GM12878 (cell line): ENCODE measurements at regions not wholly inside any gene's neighbourhood (a gene's known extent, or its start where the extent isn't known, plus 50 kb on each side); places are given as distances from the start of the nearest gene placed in this dataset.

ENCODE experiments used
- ATAC-seq: fragments of 200-7000 bp; cut with Tn5 transposase; 3 replicates; pipeline ENCODE4 v1.9.1; 2020; ENCODE audit warnings: mild to moderate bottlenecking, moderate library complexity
- BruUV-seq: library from RNA; stranded (reverse); fragments of 400-500 nt; replicated peaks from 2 replicates; lab custom pipeline; 2021; lab: Mats Ljungman, UMichigan
- CTCF ChIA-PET: fragments of 300-600 bp; sonication (Branson Sonifier 250); formaldehyde crosslinking; extraction: SDS; loops from one replicate; lab custom pipeline; 2021; ENCODE audit warnings: inconsistent platforms; lab: Yijun Ruan, JAX
- POLR2A ChIA-PET: fragments of 350-600 bp; formaldehyde crosslinking; extraction: SDS; loops from one replicate; lab custom pipeline; 2021; ENCODE audit warnings: inconsistent platforms; lab: Charles Lee
- RAD21 ChIA-PET: fragments of 300-600 bp; sonication (Branson Sonifier 250); formaldehyde crosslinking; loops from one replicate; lab custom pipeline; 2023; ENCODE audit warnings: antibody characterized with exemption; ENCODE audit not compliant: unreplicated experiment; lab: Charles Lee
- SMC1A ChIA-PET: fragments of 300-600 bp; sonication (Branson Sonifier 250); formaldehyde crosslinking; loops from one replicate; lab custom pipeline; 2023; ENCODE audit not compliant: unreplicated experiment, uncharacterized antibody; lab: Charles Lee
- DNase-seq: peaks from one replicate; pipeline ENCODE4 v3.0.0-alpha.2; 2011; ENCODE audit warnings: low read depth, low spot score
- FAIRE-seq: peaks from 3 replicates; lab custom pipeline; 2011; peaks lifted over from hg19 to GRCh38; lab: Jason Lieb, UNC
- H2AFZ ChIP-seq: 2 replicates; pipeline ENCODE4 v1.6.0; 2011; ENCODE audit warnings: low read depth, low read length, control low read depth; ENCODE audit not compliant: control insufficient read depth
- H3K27ac ChIP-seq: 2 replicates; pipeline ENCODE4 v1.5.1; 2011; ENCODE audit warnings: control low read depth; ENCODE audit not compliant: control insufficient read depth, insufficient read depth
- H3K27me3 ChIP-seq, 2 experiments: replicated peaks in 1 of 2; 2 replicates each; pipeline versions ENCODE4 v1.6.0 to v1.6.1; 2011; ENCODE audit warnings: low read length in 1 of 2; ENCODE audit not compliant: control insufficient read depth in 2 of 2, insufficient read depth in 2 of 2
- H3K36me3 ChIP-seq, 2 experiments: 2 replicates each; pipeline ENCODE4 v1.5.1; 2011; ENCODE audit warnings: low read length in 1 of 2; ENCODE audit not compliant: control insufficient read depth in 2 of 2, insufficient read depth in 2 of 2
- H3K4me1 ChIP-seq: 2 replicates; pipeline ENCODE4 v1.6.1; 2011; ENCODE audit warnings: mild to moderate bottlenecking, low read length, moderate library complexity, mixed read lengths; ENCODE audit not compliant: control insufficient read depth, insufficient read depth
- H3K4me2 ChIP-seq: 2 replicates; pipeline ENCODE4 v1.6.0; 2011; ENCODE audit warnings: control low read depth; ENCODE audit not compliant: control insufficient read depth, insufficient read depth
- H3K4me3 ChIP-seq: fragments of 200-600 bp; sonication (generic); 2 replicates; pipeline ENCODE4 v1.5.1; 2016
- H3K79me2 ChIP-seq: 2 replicates; pipeline ENCODE4 v1.6.0; 2011; ENCODE audit warnings: low read length; ENCODE audit not compliant: control insufficient read depth, insufficient read depth
- H3K9ac ChIP-seq: 2 replicates; pipeline ENCODE4 v1.8.0; 2011; ENCODE audit warnings: low read length, control low read depth, mixed read lengths; ENCODE audit not compliant: control insufficient read depth, insufficient read depth
- H3K9me3 ChIP-seq: replicated peaks from 3 replicates; pipeline ENCODE4 v1.5.1; 2011; ENCODE audit warnings: mild to moderate bottlenecking, low read length; ENCODE audit not compliant: control insufficient read depth, insufficient read depth
- H4K20me1 ChIP-seq: 2 replicates; pipeline ENCODE4 v1.6.0; 2011; ENCODE audit not compliant: control insufficient read depth, insufficient read depth
- ATF2 ChIP-seq: IDR thresholded peaks from 2 replicates; pipeline ENCODE4 v1.6.1; 2012; ENCODE audit warnings: low read length, inconsistent platforms
- BCLAF1 ChIP-seq: fragments of 450-650 bp; IDR thresholded peaks from 2 replicates; pipeline ENCODE4 v1.6.1; 2017; ENCODE audit warnings: antibody characterized with exemption, mild to moderate bottlenecking, moderate library complexity
- BRCA1 ChIP-seq: IDR thresholded peaks from 2 replicates; pipeline ENCODE4 v1.6.1; 2011; ENCODE audit warnings: low read depth, low read length, improper control_type of control experiment
- CBX5 ChIP-seq: sonication (generic); IDR thresholded peaks from 2 replicates; pipeline ENCODE4 v1.6.1; 2016; ENCODE audit warnings: low read depth, moderate library complexity, mild to moderate bottlenecking, inconsistent platforms
- CHD4 ChIP-seq: fragments of 200-600 bp; sonication (generic); IDR thresholded peaks from 2 replicates; pipeline ENCODE4 v1.6.1; 2016; ENCODE audit warnings: mild to moderate bottlenecking
- DPF2 ChIP-seq: fragments of 450-650 bp; IDR thresholded peaks from 2 replicates; pipeline ENCODE4 v1.6.1; 2017; ENCODE audit warnings: mild to moderate bottlenecking
- ELK1 ChIP-seq: IDR thresholded peaks from 2 replicates; pipeline ENCODE4 v1.6.1; 2012; ENCODE audit warnings: low read depth, low read length, improper control_type of control experiment
- GABPA ChIP-seq: IDR thresholded peaks from 2 replicates; pipeline ENCODE4 v1.6.1; 2014; ENCODE audit warnings: antibody characterized with exemption, low read depth, mild to moderate bottlenecking, inconsistent platforms
- MAX ChIP-seq: IDR thresholded peaks from 2 replicates; pipeline ENCODE4 v1.6.1; 2012; ENCODE audit warnings: low read depth, low read length, improper control_type of control experiment
- MTA3 ChIP-seq: IDR thresholded peaks from 2 replicates; pipeline ENCODE4 v1.6.1; 2012; ENCODE audit warnings: low read length, inconsistent platforms, borderline replicate concordance
- NR2F1 ChIP-seq: fragments of 450-650 bp; conservative IDR thresholded peaks from 2 replicates; pipeline ENCODE4 v1.6.1; 2017; ENCODE audit warnings: mild to moderate bottlenecking
- RAD51 ChIP-seq: fragments of 450-650 bp; IDR thresholded peaks from 2 replicates; pipeline ENCODE4 v1.6.1; 2016; ENCODE audit warnings: moderate library complexity, mild to moderate bottlenecking, inconsistent platforms
- TARDBP ChIP-seq: IDR thresholded peaks from 2 replicates; pipeline ENCODE4 v1.6.1; 2016; ENCODE audit warnings: borderline replicate concordance
- WGBS: methylation state at CpG from one replicate; pipeline ENCODE4 v1.1.6; 2016; ENCODE audit warnings: low lambda C conversion rate; ENCODE audit not compliant: insufficient replicate concordance, insufficient coverage; ENCODE audit errors: missing lambda C conversion rate; 5-methylcytosine and 5-hydroxymethylcytosine counted together
- in situ Hi-C: fragments of 300-500 bp; cut with MboI; formaldehyde crosslinking; loops from 9 replicates; pipeline ENCODE4 v1.14.3; 2018; ENCODE audit warnings: mixed read lengths
- intact Hi-C: fragments of 100-400 bp; cut with micrococcal nuclease; formaldehyde crosslinking; loops from one replicate; pipeline ENCODE4 v1.14.2; 2022; ENCODE audit not compliant: unreplicated experiment

- 11% methylated on average over 10 of the region's 10 CpGs for WGBS
- no peak overlapping the region for H3K27ac ChIP-seq
- intact Hi-C loops (no loop called here), in situ Hi-C loops (no loop called here)
- ChIA-PET SMC1A (no interaction called here), RAD21 (no interaction called here), CTCF (interaction anchor here (1.1 kb wide), 1 partner anchor 31 kb away, joined by 3 read pairs; no protein-coding TSS in a partner anchor), POLR2A (no interaction called here)
- no TSS peak for BruUV-seq
- H3K4me2 ChIP-seq = no peak overlapping the region
- ATAC-seq (no peak), DNase-seq (no peak), FAIRE-seq (no peak)
- no peak overlapping the region for H2AFZ ChIP-seq
- no peaks in the 10 kb centered on the region for H4K20me1 ChIP-seq
- no peaks in the 10 kb centered on the region for H3K79me2 ChIP-seq
- no peaks in the 10 kb centered on the region for H3K36me3 ChIP-seq
- H3K9ac ChIP-seq = no peak overlapping the region
- TF ChIP-seq CHD4 (no peak), ELK1 (no peak), GABPA (no peak), NR2F1 (no peak), ATF2 (no peak), BCLAF1 (no peak), MAX (no peak), TARDBP (no peak), CBX5 (no peak), DPF2 (no peak), MTA3 (no peak), BRCA1 (no peak), RAD51 (no peak)
- no peaks in the 10 kb centered on the region for H3K4me1 ChIP-seq
- no peak overlapping the region for H3K4me3 ChIP-seq
- no peaks in the 10 kb centered on the region for H3K27me3 ChIP-seq
- H3K9me3 ChIP-seq = no peaks in the 10 kb centered on the region
Measured at GRCh38 chr3:164332831-164333802, 745.2 kb downstream of the SI start.
